Kidney (tissue), 13 donors: ENCODE measurements at regions not wholly inside any gene's neighbourhood (a gene's known extent, or its start where the extent isn't known, plus 50 kb on each side); places are given as distances from the start of the nearest gene placed in this dataset.
"Not testable (repeated sequence)": the region's sequence is repeated elsewhere in the genome, so short reads cannot be mapped to it uniquely, and the experiment has no call there.

Experiments
- DNase-seq, 5 donors: peaks; one replicate each; pipeline ENCODE4 v3.0.0-alpha.2; 2013 to 2020
- FAIRE-seq: peaks from 2 replicates; lab custom pipeline; 2012; peaks lifted over from hg19 to GRCh38; lab: Jason Lieb, UNC
- H3K27ac ChIP-seq, 2 donors: one replicate each; pipeline ENCODE4 v1.7.0; 2013; ENCODE audit warnings: low read depth in 2 of 2, low read length in 2 of 2, inconsistent platforms in 1 of 2
- H3K27me3 ChIP-seq: one replicate; pipeline ENCODE4 v1.7.1; 2013; ENCODE audit warnings: low read length, inconsistent platforms; ENCODE audit not compliant: control insufficient read depth, insufficient read depth
- H3K36me3 ChIP-seq, 3 donors: one replicate each; pipeline versions ENCODE4 v1.7.0 to v1.7.1; 2013; ENCODE audit warnings: low read length in 3 of 3, control low read depth in 1 of 3, inconsistent platforms in 1 of 3; ENCODE audit not compliant: insufficient read depth in 3 of 3, control insufficient read depth in 2 of 3
- H3K4me1 ChIP-seq, 3 donors: one replicate each; pipeline versions ENCODE4 v1.7.0 to v1.7.1; 2013; ENCODE audit warnings: low read length in 3 of 3, inconsistent platforms in 1 of 3, low read depth in 1 of 3; ENCODE audit not compliant: control insufficient read depth in 2 of 3, insufficient read depth in 2 of 3
- H3K4me3 ChIP-seq, 3 donors: one replicate each; pipeline versions ENCODE4 v1.7.0 to v1.8.1; 2013; ENCODE audit warnings: low read length in 3 of 3, control low read depth in 1 of 3, inconsistent platforms in 1 of 3
- H3K9ac ChIP-seq, 3 donors: one replicate each; pipeline versions ENCODE4 v1.7.0 to v1.7.1; 2013; ENCODE audit warnings: low read length in 3 of 3, control low read depth in 1 of 3, inconsistent platforms in 1 of 3
- H3K9me3 ChIP-seq, 3 donors: one replicate each; pipeline versions ENCODE4 v1.7.0 to v1.7.1; 2013; ENCODE audit warnings: low read length in 3 of 3, control low read depth in 1 of 3, inconsistent platforms in 1 of 3; ENCODE audit not compliant: control insufficient read depth in 2 of 3, insufficient read depth in 1 of 3
- CTCF ChIP-seq: IDR thresholded peaks from 3 replicates; pipeline ENCODE4 v1.5.1; 2012; ENCODE audit warnings: mild to moderate bottlenecking, moderate library complexity, borderline replicate concordance; ENCODE audit not compliant: insufficient read depth; ENCODE audit errors: extremely low read depth
- intact Hi-C: fragments of 100-400 bp; cut with DNase I; formaldehyde crosslinking; loops from one replicate; pipeline ENCODE4 v1.11.1; 2022
- donor health status: control.
- donor health status: control.
- donor health status: control.
- donor health status: control.
- donor health status: control.
- donor health status: DM: yes; HTN: yes; CAD: no.
- donor health status: Normal renal cell carcinoma (clear cell type).

- no peak for TF ChIP-seq CTCF
- intact Hi-C loops = no loop called here
- H3K9me3 ChIP-seq = no peaks in the 10 kb centered on the region
- no peak overlapping the region for H3K9ac ChIP-seq
- H3K4me3 ChIP-seq = no peak overlapping the region
- FAIRE-seq = no peak
- peak overlapping the region in 1 of 2 donors; percentile 9 for H3K27ac ChIP-seq
- no peaks in the 10 kb centered on the region for H3K27me3 ChIP-seq
- no peaks in the 10 kb centered on the region for H3K4me1 ChIP-seq
- no peaks in the 10 kb centered on the region for H3K36me3 ChIP-seq
- peak in 1 of 5 donors; percentile 26 for DNase-seq
Observed at GRCh38 chr7:41437257-41438196, 265.4 kb downstream of the INHBA start.

- Histone ChIP-seq H3K27ac (no peak overlapping the region), H3K4me1 (no peaks in the 10 kb centered on the region), H3K9me3 (no peaks in the 10 kb centered on the region), H3K36me3 (no peaks in the 10 kb centered on the region), H3K4me3 (no peak overlapping the region), H3K9ac (no peak overlapping the region), H3K27me3 (no peaks in the 10 kb centered on the region)
- intact Hi-C loops = no loop called here
- DNase-seq = no peak
- no peak for TF ChIP-seq CTCF
- no peak for FAIRE-seq
Observed at GRCh38 chr7:41436139-41436538, 266.8 kb downstream of the INHBA start.

GRCh38 chr7:41435020-41435419 is 267.9 kb downstream of the INHBA start:
- H3K4me3 ChIP-seq, H3K27ac ChIP-seq, DNase-seq, H3K9ac ChIP-seq, H3K27me3 ChIP-seq, H3K36me3 ChIP-seq, H3K9me3 ChIP-seq, FAIRE-seq, intact Hi-C loops, H3K4me1 ChIP-seq: not testable (repeated sequence)

GRCh38 chr7:41431671-41432070 is 271.2 kb downstream of the INHBA start:
- no peak for TF ChIP-seq CTCF
- H3K9me3 ChIP-seq = no peaks in the 10 kb centered on the region
- no peak for DNase-seq
- H3K27ac ChIP-seq = no peak overlapping the region
- no peaks in the 10 kb centered on the region for H3K4me1 ChIP-seq
- FAIRE-seq = no peak
- intact Hi-C loops = no loop called here
- no peaks in the 10 kb centered on the region for H3K36me3 ChIP-seq
- no peak overlapping the region for H3K9ac ChIP-seq
- no peaks in the 10 kb centered on the region for H3K27me3 ChIP-seq
- no peak overlapping the region for H3K4me3 ChIP-seq
